NCI-H748 treated with DMSO at 0.1 percent for 48 hours (cell line): ENCODE measurements at regions not wholly inside any gene's neighbourhood (a gene's known extent, or its start where the extent isn't known, plus 50 kb on each side); places are given as distances from the start of the nearest gene placed in this dataset.

Source experiments
- DNase-seq: peaks from one replicate; lab custom pipeline; 2025; lab: John Stamatoyannopoulos, UW

DNA sequence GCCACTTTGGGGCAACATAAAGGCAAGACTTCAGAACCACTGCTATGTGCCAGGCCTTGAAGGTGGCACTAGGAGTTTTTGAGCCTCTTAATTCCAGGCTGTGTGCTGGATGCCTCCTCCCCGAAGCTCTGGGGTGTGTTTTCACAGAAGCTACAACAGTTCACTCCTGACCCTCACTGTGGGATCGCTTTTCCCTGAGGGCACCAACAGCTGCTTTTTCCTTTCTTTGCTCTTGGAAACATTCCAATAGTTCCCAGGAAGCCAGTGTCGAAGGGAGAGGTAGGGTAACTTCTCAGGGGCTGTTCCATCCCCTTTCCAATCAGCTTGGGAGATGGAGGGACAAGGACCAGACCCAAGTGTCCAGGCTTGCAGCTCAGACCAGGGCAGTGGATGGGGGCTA, 153.4 kb downstream of the C1orf94 start:
- DNase-seq: no peak

DNA sequence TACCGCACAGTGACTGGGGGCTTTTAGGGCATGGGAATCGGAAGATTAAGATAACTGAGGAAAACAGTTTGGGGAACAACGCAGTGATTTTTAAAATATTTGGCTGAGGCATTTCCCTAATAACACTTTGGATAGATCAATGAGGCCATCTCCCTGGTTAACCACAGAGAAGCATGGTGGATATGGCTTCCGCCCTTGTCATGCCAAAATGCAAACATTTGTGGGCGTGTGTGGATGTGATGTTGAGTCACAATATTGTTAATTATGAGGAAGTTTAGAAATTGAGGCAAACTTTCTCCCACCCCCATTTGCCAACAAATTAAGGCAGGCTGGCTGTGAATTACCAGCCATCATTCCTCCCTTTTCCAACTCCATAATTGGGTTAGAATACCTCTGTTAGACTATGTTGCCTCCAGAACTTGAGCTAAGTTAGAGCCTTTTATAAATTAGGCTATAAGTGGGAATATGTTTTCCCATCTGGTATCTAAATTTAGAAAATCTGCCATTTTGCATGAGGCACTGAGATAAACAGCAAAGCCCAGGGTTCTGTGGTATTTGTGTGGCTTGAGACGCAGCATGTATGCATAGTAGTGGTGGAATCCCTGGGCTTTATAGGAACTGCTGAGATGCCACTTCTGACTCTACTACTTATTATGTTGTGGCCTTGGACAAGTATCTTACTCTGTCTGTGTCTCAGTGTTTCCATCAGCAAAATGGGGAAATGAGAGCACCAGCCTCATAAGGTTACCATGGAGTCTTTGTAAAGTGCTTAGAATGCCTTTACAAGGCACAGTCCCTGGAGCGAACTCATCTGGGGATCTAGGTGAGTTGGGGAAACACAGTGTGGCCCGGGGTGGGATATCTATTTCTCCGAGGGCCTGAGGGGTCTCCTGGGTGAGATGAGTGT, 154.6 kb downstream of the C1orf94 start:
- DNase-seq: no peak

DNA sequence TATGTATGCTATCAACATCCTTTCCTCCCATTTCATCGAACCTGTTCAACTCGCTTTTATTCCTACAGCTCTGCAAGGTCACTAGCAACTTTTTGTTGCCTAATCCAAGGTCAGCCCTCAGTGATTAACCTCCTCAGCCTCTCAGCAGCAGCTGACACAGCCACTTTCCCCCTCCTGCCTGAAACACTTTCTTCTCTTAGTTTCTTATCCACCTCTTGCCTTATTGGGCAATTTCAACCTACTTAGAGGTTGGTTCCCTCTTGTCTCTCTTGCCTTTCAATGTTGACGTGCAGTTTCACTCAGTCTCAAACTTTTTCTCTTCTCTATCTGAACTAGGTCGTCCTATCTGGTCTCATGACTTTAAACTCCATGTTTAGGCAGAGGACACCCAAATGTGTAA, 156.3 kb downstream of the C1orf94 start:
- no peak for DNase-seq

DNA sequence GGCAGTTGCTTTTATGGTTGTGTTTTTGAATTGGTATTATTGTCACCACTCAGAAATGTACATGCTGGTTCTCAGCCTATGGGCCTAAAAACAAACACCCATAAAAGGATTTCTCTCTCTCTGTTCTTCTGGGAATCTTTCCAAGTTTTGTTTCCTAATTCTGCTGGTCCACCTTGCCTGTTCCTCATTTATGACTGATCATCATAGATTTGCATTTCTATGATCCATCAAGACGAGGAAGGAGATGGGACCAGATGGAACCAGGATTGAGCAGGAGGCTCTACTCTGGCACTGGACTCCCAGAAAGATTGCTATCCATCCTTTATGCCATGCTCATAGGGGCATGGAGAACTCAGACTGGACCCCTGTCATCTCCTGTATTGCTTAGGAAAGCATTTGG, 162.2 kb downstream of the C1orf94 start:
- no peak for DNase-seq

DNA sequence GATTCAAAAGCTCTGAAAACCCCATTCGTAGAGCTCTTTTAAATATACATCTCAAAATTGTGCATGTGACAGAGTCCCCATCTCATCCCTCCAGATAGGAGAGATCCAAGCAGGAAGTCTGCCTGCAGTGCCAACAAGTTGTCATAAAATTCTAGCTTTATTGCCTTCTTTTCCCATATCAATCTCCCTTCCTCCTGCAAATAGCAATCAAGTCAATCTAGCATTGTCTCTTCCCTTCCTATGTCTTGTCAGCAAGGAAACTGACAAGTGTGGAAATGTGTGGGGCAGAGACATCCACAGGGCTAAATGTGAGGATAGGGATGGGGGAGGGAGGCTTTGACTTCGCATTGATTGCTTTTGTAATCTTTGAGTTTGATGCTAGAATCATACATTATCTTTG, 165.2 kb downstream of the C1orf94 start:
- no peak for DNase-seq

DNA sequence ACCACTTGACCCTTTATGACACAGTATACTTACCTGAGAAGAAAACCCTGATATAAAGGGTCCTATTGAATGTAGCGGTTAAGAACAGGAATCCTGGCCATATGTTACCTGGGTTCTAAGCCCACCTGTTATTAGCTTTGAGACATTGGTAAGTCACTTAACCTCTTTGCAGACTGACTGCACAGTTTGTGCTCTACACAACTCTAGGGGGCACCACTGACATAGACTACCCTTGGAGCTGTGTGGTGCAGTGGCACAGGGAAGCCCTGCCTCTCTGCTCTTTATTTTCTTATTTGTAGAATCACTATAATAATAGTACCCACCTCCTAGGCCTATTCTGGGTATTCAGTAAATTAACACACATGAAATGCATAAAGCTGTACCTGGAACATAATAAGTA, 165.6 kb downstream of the C1orf94 start:
- no peak for DNase-seq

DNA sequence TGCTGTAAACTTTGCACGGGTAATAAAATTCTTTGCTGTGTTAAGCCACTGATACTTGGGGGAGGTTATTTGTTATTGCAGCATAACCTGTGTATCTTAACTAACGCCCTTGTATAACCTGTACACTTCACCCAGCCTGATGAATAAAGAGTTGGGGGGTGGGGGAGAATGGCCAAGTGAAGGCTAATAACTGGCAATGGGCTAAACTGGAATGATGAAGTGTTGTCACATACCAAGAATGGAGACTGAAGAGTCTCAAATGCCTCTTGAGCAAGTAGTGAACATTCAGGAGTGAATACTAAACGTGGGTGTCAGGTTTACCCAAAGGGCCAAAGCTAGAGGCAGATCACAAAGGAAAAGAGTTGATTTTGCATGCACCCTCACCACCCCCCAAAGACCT, 169.4 kb downstream of the C1orf94 start:
- no peak for DNase-seq

DNA sequence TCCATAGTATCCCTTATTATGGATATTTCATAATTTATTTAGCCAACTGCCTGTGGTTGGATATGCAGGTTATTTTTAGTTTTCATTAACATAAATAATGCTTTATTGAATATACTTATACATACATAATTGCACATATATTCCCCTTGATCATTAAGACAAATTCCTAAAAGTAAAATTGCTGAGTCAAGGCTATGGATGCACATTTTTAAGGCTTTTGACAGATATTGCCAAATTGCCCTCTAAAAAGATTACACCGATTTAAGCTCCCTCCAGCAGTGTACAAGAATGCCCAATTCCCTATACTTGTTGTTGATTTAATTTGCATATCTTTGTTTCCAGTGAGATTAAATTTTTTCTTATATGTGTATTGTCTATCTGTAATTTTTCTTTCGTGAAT, 176.7 kb downstream of the C1orf94 start:
- DNase-seq: no peak

DNA sequence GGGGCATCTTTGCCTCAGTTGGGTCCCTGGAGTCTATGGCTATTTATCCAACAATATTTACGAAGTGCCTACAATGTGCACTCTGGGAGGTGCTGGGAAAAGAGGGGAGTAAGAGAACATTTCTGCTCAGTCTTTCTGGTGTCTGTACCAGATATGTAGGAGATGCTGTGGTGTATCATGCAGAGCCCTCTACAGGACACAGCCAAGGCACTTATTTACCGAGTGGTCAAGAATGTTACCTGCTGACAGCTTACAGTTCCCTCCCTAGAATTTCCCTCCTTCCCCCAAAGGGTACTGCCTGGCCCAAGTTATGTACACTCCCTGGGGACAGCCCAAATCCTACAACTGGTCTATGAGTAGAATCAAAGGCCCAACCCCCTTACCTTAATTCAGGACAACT, 177.7 kb downstream of the C1orf94 start:
- no peak for DNase-seq

DNA sequence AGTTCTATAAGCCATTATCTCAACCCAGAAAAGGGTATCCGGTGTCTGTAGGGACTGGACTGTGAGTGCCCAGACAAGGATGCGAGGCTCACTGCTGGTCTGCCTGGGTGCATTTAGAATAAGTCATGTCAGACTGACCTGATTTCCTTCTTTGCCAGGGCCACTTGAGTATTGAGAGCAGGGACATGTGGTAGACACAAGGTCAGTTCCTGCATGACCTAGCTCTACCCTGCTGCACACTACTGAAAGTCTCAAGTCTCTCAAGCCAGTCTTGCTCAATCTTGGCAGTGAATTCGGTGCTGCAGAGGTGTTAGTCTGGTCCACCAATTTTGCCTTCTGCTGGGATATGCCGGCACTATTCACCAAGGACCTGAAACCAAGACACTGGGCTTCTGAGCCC, 180.1 kb downstream of the C1orf94 start:
- no peak for DNase-seq

DNA sequence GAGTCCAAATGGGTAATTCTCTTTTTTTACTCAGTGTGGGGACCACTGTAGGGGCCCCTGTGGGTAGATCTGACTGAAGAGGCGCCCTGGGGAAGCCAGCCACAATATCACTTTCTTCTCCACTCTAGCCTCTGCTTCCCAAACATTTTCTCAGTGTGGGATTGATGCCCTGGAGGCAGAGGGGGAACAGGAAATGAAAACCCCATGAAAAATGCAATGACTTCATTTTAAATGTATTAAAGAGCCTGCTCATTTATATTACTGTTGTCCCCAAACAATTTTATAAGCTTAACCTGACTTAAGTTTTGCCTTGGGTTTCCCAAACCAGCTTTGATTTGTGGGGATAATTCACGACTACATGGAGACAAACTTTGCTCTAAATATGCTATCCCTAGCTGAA, 181.9 kb downstream of the C1orf94 start:
- no peak for DNase-seq

DNA sequence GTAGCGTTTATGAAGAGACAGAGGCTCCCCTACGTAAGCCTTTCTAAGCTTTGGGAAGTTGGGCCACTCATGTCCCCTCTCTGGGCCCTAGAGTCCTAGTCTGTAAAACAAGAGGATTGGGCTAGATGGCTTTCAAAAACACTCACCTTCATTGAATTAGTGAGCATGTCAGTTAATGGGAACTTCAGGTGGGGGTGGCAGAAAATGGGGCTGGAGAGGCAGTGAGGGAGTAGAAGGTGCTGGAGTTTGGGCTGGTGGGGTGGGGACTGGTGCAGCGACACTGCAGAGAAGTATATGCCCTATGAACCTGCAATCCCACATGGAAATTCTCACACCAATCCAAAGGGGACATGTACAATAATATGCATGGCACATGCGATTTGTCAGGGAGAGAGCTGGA, 182.7 kb downstream of the C1orf94 start:
- DNase-seq: no peak

DNA sequence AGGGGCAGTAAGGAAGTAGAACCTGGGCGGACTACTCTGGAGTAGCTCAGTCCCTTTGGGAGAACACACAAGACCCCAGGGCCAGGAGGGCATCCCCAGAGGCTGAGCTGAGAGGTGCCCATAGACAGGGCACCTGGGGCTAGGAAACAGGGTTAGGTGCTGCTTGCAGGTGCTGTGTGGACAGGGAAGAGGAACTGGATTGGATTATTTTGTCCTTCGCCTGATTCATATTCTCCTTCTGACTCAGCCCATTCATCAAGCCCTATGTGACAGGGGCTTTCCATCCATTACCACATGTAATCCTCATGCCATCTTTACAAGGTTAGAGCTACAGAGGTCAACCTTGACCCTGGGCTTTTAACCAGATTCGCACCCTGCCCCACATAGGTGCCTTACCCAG, 183.9 kb downstream of the C1orf94 start:
- no peak for DNase-seq

DNA sequence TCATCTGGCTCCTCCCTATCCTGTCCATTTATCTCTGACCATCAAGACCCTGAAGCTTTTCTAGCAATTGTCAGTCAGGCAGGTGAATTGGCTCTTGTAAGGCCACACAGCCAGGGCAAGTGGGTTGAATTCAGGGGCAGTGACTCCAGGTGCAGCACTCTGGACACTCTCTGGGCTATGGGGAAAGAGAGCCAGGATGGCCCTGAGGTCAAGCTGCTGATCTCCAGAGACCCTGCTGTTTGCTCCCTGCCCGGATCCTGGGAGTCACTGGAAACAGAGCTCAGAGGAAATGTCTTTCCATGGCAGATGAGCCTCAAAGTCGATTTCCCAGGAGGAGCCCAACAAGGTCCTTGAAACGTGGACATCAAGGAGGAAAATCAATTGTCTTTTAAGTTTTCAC, 184.4 kb downstream of the C1orf94 start:
- no peak for DNase-seq

DNA sequence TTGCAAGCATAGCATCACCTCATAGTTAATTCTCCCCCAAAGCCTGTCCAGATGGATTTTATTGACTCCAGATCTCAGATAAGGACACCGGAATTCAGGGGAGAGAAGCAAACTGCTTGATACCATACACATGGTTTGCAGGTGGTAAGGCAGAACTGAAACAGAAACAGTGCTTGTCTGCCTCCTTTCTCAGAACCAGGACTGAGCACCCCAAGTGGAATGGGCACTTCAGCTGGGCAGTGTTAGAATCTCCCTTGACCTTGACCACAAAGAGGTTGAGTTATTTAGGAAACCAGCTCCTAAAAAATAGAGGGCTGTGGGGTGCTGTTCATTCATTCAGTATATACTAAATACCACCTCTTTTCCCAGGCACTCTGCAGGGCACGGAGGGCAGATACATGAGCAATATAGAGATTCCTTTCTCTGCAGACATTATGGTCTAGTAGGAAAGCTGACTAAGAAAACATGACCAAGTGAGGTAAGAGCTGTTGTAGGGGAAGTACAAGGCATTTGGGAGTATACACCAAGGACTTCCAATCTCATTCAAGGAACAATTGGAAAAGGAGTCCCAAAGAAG, 185.2 kb downstream of the C1orf94 start:
- DNase-seq: no peak

DNA sequence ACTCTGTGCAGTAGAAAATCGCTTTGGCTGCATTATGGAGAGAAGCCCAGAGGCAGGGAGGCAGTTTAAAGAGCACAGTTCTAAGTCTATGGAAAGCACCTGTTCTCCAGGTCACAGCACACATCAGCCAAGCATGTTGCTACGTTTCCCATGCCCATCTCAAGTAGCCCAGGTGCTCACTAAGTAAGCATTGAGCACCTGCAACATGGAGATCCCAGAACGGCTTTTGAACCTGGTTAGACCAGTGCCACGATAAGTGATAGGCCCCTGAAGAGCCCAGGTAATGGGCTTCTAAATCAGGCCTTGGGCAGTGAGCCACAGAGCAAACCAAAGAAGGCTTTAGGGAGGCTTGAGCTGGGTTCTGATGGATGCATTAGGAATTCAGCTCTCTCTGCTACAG, 186.2 kb downstream of the C1orf94 start:
- DNase-seq: no peak

DNA sequence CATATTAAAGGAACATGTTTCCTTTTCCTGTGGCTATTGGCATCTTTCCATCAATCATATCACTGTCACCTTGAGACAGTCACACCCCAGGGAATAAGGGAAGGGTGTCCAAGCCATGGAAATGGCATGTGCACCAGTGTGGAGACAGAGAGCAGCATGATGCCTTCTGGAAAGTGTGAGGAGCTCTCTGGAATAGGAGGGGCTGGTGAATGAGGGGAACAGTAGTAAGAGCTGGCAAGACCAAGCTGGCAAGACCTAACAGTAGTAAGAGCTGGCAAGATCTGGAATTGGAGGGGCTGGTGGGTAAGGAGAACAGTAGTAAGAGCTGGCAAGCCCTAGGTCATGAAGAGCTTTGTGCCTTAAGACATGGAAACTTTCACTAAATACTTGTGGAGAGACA, 186.7 kb downstream of the C1orf94 start:
- DNase-seq: no peak

DNA sequence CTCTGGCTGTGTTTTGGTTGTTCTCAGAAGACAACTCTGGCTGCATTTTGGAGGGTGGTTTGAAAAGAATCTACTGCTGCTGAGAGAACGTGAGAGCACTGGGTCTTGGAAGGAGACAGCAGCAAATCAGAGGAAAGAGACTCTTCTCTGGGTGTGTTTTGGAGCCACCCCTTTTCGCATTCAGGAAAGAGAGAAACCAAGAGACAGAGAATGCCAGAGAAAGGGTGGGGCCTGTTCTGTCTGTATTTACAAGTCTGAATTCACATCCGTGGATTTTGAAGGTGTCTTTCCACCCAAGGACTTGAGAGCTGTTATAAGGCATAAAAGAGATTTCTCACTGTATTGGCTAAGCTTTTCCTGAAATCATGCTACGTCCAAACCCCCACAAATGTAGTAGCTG, 187.2 kb downstream of the C1orf94 start:
- no peak for DNase-seq

DNA sequence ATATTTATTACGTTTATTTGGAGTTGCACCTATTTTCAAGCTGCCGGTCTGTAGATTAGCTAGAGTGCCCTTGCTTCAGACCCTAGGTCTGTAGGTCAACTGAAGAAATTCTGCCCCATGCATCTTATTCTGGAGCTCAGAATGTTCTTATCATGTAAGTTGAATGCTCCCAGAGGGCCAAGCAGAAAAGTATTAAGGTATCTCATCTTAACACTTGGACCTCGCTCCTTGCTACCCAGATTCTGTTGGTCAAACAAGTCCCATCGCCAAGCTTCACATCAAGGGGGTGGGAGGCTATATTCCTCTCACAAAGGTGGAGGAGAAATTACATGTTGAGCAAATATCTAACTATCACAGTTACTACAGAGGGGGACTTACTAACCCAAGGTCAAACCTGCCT, 187.7 kb downstream of the C1orf94 start:
- no peak for DNase-seq

DNA sequence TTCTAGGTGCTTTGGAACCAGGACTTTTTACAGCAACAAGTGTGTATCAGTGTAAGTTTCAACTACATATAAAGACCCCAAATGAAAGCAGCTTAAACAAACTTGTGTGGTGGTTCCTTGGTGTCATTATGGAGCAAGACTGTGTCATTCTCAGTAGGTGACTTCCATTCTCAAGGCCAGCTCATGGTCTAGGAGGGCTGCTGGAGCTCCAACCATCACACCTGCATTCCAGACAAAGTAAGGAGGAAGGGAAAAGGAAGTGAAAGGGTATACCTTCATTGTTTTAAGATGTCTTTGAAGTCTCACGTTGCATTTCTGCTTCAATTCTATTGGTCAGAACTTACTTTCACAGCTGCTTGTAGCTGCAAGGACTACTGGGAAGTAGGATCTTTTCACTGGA, 188.6 kb downstream of the C1orf94 start:
- DNase-seq: no peak

DNA sequence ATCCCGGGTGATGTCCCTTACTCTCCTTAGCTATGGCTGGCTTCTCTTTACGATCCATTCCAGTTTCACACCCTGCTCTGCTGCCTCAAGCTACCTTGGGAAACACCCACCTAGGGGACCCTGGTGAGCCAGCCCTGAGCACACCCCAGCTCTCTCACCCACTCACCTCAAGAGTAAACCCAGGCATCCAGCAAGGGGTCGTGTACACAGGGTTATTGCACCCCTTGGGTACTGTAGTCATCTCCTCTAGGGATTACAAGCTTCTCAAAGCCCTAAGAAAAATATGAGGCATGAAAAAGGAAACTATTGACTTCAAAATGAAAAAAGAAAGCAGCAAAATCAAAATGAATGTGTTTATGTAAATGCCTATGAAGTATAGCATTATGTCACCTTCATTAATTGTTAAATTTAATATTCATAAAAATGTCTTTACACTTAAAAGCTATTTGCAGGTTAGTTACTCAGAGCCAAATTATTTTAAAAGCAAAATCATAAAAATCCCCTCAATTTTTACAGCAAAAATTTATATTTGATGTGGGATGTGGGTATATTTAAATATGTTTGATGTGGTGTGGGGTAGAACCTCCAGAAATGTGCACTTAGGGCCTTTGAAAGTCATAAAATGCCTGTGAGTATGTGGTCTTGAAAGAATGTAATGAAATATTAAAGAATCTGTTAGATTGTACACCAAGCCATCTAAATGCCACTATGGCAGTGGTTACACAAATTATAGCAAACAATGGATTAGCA, 190.3 kb downstream of the C1orf94 start:
- no peak for DNase-seq

DNA sequence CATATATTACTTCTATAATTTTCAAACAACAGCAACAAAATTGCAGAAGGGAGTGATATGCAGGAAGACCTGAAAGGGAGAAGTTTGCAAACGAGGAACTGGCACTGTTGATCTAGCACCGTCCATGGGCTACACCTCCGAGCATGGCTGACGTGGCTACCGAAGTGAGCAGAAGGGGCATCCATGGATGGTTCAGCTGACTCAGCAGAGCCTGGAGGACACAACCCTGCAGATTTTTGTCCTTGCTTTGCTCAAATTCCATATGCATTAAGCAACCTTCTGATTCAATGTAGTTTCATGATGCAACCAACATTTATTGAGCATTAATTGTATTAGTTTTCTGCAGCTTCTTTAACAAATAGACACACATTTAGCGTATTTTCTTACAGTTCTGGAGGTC, 191.2 kb downstream of the C1orf94 start:
- DNase-seq: no peak
